Transverse colon (tissue), 4 donors: ENCODE measurements at regions not wholly inside any gene's neighbourhood (a gene's known extent, or its start where the extent isn't known, plus 50 kb on each side); places are given as distances from the start of the nearest gene placed in this dataset.
A peak's percentile ranks its signal among the peaks of the same experiment; 100 is the strongest.

ENCODE experiments used
- DNase-seq: peaks from one replicate; pipeline ENCODE4 v3.0.0-alpha.2; 2019
- H3K27ac ChIP-seq, 4 donors: fragments of 200-600 bp; sonication (generic); 2 replicates each; pipeline ENCODE4 v1.5.1; 2016 to 2018; ENCODE audit warnings: inconsistent platforms in 4 of 4
- H3K27me3 ChIP-seq: fragments of 200-600 bp; sonication (generic); 2 replicates; pipeline ENCODE4 v1.5.1; 2017; ENCODE audit warnings: inconsistent platforms
- H3K36me3 ChIP-seq, 4 donors: fragments of 200-600 bp; sonication (generic); 2 replicates each; pipeline ENCODE4 v1.5.1; 2017 to 2019; ENCODE audit warnings: inconsistent platforms in 4 of 4
- H3K4me1 ChIP-seq, 4 donors: fragments of 200-600 bp; sonication (generic); 2 replicates each; pipeline ENCODE4 v1.5.1; 2017 to 2020; ENCODE audit warnings: inconsistent platforms in 4 of 4
- H3K4me3 ChIP-seq, 4 donors: fragments of 200-600 bp; sonication (generic); 1 replicate in 1 of 4; 2 replicates in 3 of 4; pipeline versions ENCODE4 v1.5.1 to v1.6.1; 2017 to 2019; ENCODE audit warnings: inconsistent platforms in 4 of 4
- H3K9me3 ChIP-seq, 2 donors: fragments of 200-600 bp; sonication (generic); 2 replicates each; pipeline ENCODE4 v1.5.1; 2017 to 2019; ENCODE audit warnings: inconsistent platforms in 2 of 2
- CTCF ChIP-seq, 5 experiments: fragments of 200-600 bp in 3 of 5; fragments of 450-650 bp in 2 of 5; sonication (generic) in 3 of 5; IDR thresholded peaks; 1 replicate in 2 of 5; 2 replicates in 3 of 5; pipeline ENCODE4 v1.5.1; 2016 to 2017; ENCODE audit warnings: antibody characterized with exemption in 5 of 5, inconsistent platforms in 3 of 5, mild to moderate bottlenecking in 2 of 5, moderate library complexity in 1 of 5
- EP300 ChIP-seq: sonication (generic); formaldehyde crosslinking; IDR thresholded peaks from one replicate; pipeline ENCODE4 v1.6.1; 2017; ENCODE audit warnings: antibody characterized with exemption, low read depth
- POLR2A ChIP-seq: fragments of 450-650 bp; IDR thresholded peaks from one replicate; pipeline ENCODE4 v1.6.1; 2016; ENCODE audit warnings: antibody characterized with exemption, mild to moderate bottlenecking, moderate library complexity
- POLR2AphosphoS5 ChIP-seq, 3 donors: sonication (generic); formaldehyde crosslinking; IDR thresholded peaks; one replicate each; pipeline ENCODE4 v1.6.1; 2016; ENCODE audit warnings: antibody characterized with exemption in 3 of 3
- WGBS, 2 donors: methylation state at CpG; one replicate each; pipeline ENCODE4 v1.1.5; 2018; ENCODE audit warnings: low coverage in 1 of 2; 5-methylcytosine and 5-hydroxymethylcytosine counted together
- in situ Hi-C, 4 donors: fragments of 200-750 bp; cut with MboI; loops; one replicate each; pipeline versions ENCODE4 v1.15.0 to v1.15.1; 2017; ENCODE audit warnings: low sequenced_read_pairs in 3 of 4, low pct_ligation_motif_present in 1 of 4, low pct_unique_long_range_greater_than_20kb in 1 of 4
- intact Hi-C: fragments of 100-400 bp; cut with DNase I; formaldehyde crosslinking; loops from one replicate; pipeline ENCODE4 v1.15.1; 2023; ENCODE audit warnings: low total_unique reads

- intact Hi-C loops: no loop called here
- DNase-seq: no peak
- Histone ChIP-seq H3K4me1 (peaks cover 0 to 4% (median 2%) of the 10 kb centered on the region in 4 donors), H3K27me3 (no peaks in the 10 kb centered on the region), H3K27ac (peak overlapping the region in 2 of 4 donors; percentile 3 to 36), H3K36me3 (no peaks in the 10 kb centered on the region), H3K9me3 (no peaks in the 10 kb centered on the region), H3K4me3 (no peak overlapping the region)
- in situ Hi-C loops: loop anchor here in 1 of 4 donors (10.0 kb wide), 1 partner anchor 156 kb away; no protein-coding TSS in a partner anchor
- TF ChIP-seq CTCF (IDR thresholded peaks at IDR 0.05): no peak
- TF ChIP-seq POLR2A: no peak
- TF ChIP-seq EP300: no peak
- no peak for TF ChIP-seq POLR2AphosphoS5 (IDR thresholded peaks at IDR 0.05)
- WGBS, 2 donors: 81 to 91% methylated on average over 4 of the region's 4 CpGs
Observed at GRCh38 chr4:137700751-137701150, 168.5 kb upstream of the PCDH18 start.

- WGBS, 2 donors: 23% methylated on average over 1 of the region's 1 CpG
- no peak for DNase-seq
- H3K36me3 ChIP-seq: no peaks in the 10 kb centered on the region
- peak overlapping the region in 2 of 4 donors; percentile 3 to 36 for H3K27ac ChIP-seq
- H3K4me1 ChIP-seq: peaks cover 0 to 4% (median 2%) of the 10 kb centered on the region in 4 donors
- in situ Hi-C loops (loop anchor here in 1 of 4 donors (10.0 kb wide), 1 partner anchor 155 kb away; no protein-coding TSS in a partner anchor), intact Hi-C loops (no loop called here)
- TF ChIP-seq CTCF (IDR thresholded peaks at IDR 0.05) (no peak), POLR2AphosphoS5 (IDR thresholded peaks at IDR 0.05) (no peak), EP300 (no peak), POLR2A (no peak)
- no peaks in the 10 kb centered on the region for H3K9me3 ChIP-seq
- no peak overlapping the region for H3K4me3 ChIP-seq
- no peaks in the 10 kb centered on the region for H3K27me3 ChIP-seq
Observed at GRCh38 chr4:137700072-137700471, 167.8 kb upstream of the PCDH18 start.

DNA sequence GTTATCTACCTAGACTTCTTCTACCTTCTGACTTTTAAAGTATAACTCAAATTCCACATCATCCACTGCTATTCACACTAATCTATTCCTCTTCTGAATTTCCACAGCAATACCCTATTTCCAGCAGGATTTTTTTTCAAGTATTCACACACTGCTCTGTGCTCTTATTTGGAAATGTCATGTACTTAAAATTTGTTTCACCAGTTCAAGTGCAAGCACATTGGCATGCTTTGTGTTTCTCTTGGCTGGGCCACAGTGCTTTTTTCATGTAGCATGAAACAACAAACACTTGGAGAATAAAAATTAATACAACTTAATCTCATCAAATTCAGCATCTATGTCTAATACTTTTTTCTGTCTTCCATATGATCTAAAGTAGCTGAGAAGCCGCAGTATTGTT lies 161.8 kb upstream of the PCDH18 start:
- no peak for DNase-seq
- Histone ChIP-seq H3K4me1 (peaks cover 0 to 7% (median 0%) of the 10 kb centered on the region in 4 donors), H3K4me3 (no peak overlapping the region), H3K9me3 (no peaks in the 10 kb centered on the region), H3K36me3 (no peaks in the 10 kb centered on the region), H3K27me3 (no peaks in the 10 kb centered on the region), H3K27ac (peak overlapping the region in 1 of 4 donors; percentile 0)
- in situ Hi-C loops: no loop called here
- 80 to 82% methylated on average over 1 of the region's 1 CpG for WGBS, 2 donors
- no peak for TF ChIP-seq EP300
- TF ChIP-seq CTCF (IDR thresholded peaks at IDR 0.05): no peak
- no peak for TF ChIP-seq POLR2AphosphoS5 (IDR thresholded peaks at IDR 0.05)
- TF ChIP-seq POLR2A: no peak
- intact Hi-C loops: no loop called here

DNA sequence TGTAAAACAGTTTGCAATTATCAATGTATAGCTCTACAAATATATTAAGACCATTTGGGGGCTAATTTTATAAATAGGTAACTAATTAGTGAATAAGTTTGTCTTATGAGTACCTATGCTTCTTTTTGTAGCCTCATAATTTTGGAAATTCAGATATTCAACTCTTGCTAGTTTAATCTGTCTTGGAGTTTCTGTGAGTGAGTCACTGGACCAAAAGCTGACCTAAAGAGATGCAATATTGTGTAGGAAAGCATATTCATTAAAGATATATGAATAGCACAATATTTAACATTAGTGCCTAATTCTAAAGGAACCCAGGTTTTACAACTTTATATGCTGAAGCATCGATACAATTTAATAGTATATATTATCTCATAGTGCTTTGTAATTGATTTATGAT lies 161.3 kb upstream of the PCDH18 start:
- H3K9me3 ChIP-seq: no peaks in the 10 kb centered on the region

More for the DNA sequence above, 161.3 kb upstream of the PCDH18 start:
- Histone ChIP-seq H3K27ac (no peak overlapping the region), H3K4me3 (no peak overlapping the region), H3K4me1 (peaks cover 0 to 7% (median 0%) of the 10 kb centered on the region in 4 donors), H3K36me3 (no peaks in the 10 kb centered on the region), H3K27me3 (no peaks in the 10 kb centered on the region)
- no peak for DNase-seq
- TF ChIP-seq CTCF (IDR thresholded peaks at IDR 0.05) (no peak), POLR2A (no peak), POLR2AphosphoS5 (IDR thresholded peaks at IDR 0.05) (no peak), EP300 (no peak)
- in situ Hi-C loops: no loop called here
- intact Hi-C loops: no loop called here
- WGBS, 2 donors: 64% methylated on average over 1 of the region's 1 CpG
